CD14-positive monocyte (primary cell): ENCODE measurements at regions not wholly inside any gene's neighbourhood (a gene's known extent, or its start where the extent isn't known, plus 50 kb on each side); places are given as distances from the start of the nearest gene placed in this dataset.

ENCODE experiments used
- DNase-seq, 3 donors: peaks; one replicate each; pipeline ENCODE4 v3.0.0-alpha.2; 2011 to 2022
- H2AFZ ChIP-seq: 2 replicates; pipeline ENCODE4 v1.6.0; 2012; ENCODE audit warnings: mild to moderate bottlenecking, low read depth, low read length, inconsistent platforms; ENCODE audit not compliant: insufficient read depth, poor library complexity, severe bottlenecking
- H3K27ac ChIP-seq, 2 donors: 1 replicate in 1 of 2; 2 replicates in 1 of 2; pipeline ENCODE4 v1.5.1; 2012 to 2013; ENCODE audit warnings: low read length in 2 of 2, control low read depth in 1 of 2, inconsistent platforms in 1 of 2, low read depth in 1 of 2, mild to moderate bottlenecking in 1 of 2
- H3K27me3 ChIP-seq, 2 donors: one replicate each; pipeline versions ENCODE4 v1.6.0 to v1.6.1; 2011 to 2013; ENCODE audit warnings: low read length in 2 of 2; ENCODE audit not compliant: control insufficient read depth in 2 of 2, insufficient read depth in 2 of 2
- H3K36me3 ChIP-seq, 2 donors: replicated peaks in 1 of 2; 1 replicate in 1 of 2; 2 replicates in 1 of 2; pipeline versions ENCODE4 v1.5.1 to v1.6.1; 2012 to 2013; ENCODE audit warnings: low read length in 2 of 2, control low read depth in 1 of 2, inconsistent platforms in 1 of 2, mild to moderate bottlenecking in 1 of 2; ENCODE audit not compliant: insufficient read depth in 2 of 2, control insufficient read depth in 1 of 2
- H3K4me1 ChIP-seq, 2 donors: 1 replicate in 1 of 2; 2 replicates in 1 of 2; pipeline versions ENCODE4 v1.5.1 to v1.6.1; 2012 to 2013; ENCODE audit warnings: low read length in 2 of 2, control low read depth in 1 of 2, inconsistent platforms in 1 of 2, mild to moderate bottlenecking in 1 of 2, moderate library complexity in 1 of 2; ENCODE audit not compliant: insufficient read depth in 2 of 2, control insufficient read depth in 1 of 2
- H3K4me2 ChIP-seq: replicated peaks from 2 replicates; pipeline ENCODE3; 2012; ENCODE audit warnings: low read length, moderate library complexity, mild to moderate bottlenecking; ENCODE audit not compliant: poor library complexity, severe bottlenecking; ENCODE audit errors: extremely low read depth
- H3K4me3 ChIP-seq, 3 experiments: fragments of 200-600 bp in 1 of 3; sonication (generic) in 1 of 3; replicated peaks in 1 of 3; 1 replicate in 2 of 3; 2 replicates in 1 of 3; pipeline ENCODE4 v1.5.1; 2011 to 2013; ENCODE audit warnings: low read length in 3 of 3, mild to moderate bottlenecking in 3 of 3, control low read depth in 2 of 3, low read depth in 2 of 3, inconsistent platforms in 1 of 3, moderate library complexity in 1 of 3
- H3K79me2 ChIP-seq: 2 replicates; pipeline ENCODE4 v1.6.0; 2012; ENCODE audit warnings: mild to moderate bottlenecking, control low read depth, inconsistent platforms, low read length, moderate library complexity; ENCODE audit not compliant: insufficient read depth
- H3K9ac ChIP-seq: 2 replicates; pipeline ENCODE4 v1.6.0; 2017; ENCODE audit warnings: low read length, mild to moderate bottlenecking; ENCODE audit not compliant: insufficient read depth, poor library complexity, severe bottlenecking
- H3K9me3 ChIP-seq, 2 donors: replicated peaks in 1 of 2; 1 replicate in 1 of 2; 2 replicates in 1 of 2; pipeline versions ENCODE4 v1.5.1 to v1.6.1; 2012 to 2013; ENCODE audit warnings: low read length in 2 of 2, control low read depth in 1 of 2; ENCODE audit not compliant: control insufficient read depth in 1 of 2, insufficient read depth in 1 of 2
- H4K20me1 ChIP-seq: 2 replicates; pipeline ENCODE4 v1.6.0; 2012; ENCODE audit warnings: mild to moderate bottlenecking, low read length, control low read depth, moderate library complexity; ENCODE audit not compliant: insufficient read depth
- H3K27ac Mint-ChIP-seq, 7 donors: one replicate each; pipeline ENCODE4 v1.8.0; 2020; ENCODE audit warnings: mild to moderate bottlenecking in 7 of 7, mixed read lengths in 7 of 7, moderate library complexity in 6 of 7, inconsistent platforms in 2 of 7
- H3K27me3 Mint-ChIP-seq, 3 donors: one replicate each; pipeline ENCODE4 v1.8.0; 2021 to 2022; ENCODE audit warnings: low read depth in 3 of 3, mild to moderate bottlenecking in 3 of 3, mixed read lengths in 3 of 3, moderate library complexity in 3 of 3, inconsistent platforms in 1 of 3
- H3K36me3 Mint-ChIP-seq, 2 donors: one replicate each; pipeline ENCODE4 v1.8.0; 2020; ENCODE audit warnings: mixed read lengths in 2 of 2, inconsistent platforms in 1 of 2, mild to moderate bottlenecking in 1 of 2
- H3K4me1 Mint-ChIP-seq: one replicate; pipeline ENCODE4 v1.8.0; 2020; ENCODE audit warnings: mild to moderate bottlenecking, mixed read lengths
- H3K4me3 Mint-ChIP-seq, 2 donors: one replicate each; pipeline ENCODE4 v1.8.0; 2020; ENCODE audit warnings: mild to moderate bottlenecking in 2 of 2, mixed read lengths in 2 of 2, moderate library complexity in 1 of 2
- H3K9me3 Mint-ChIP-seq, 7 donors: one replicate each; pipeline ENCODE4 v1.8.0; 2020 to 2022; ENCODE audit warnings: mixed read lengths in 7 of 7, mild to moderate bottlenecking in 6 of 7, moderate library complexity in 6 of 7, inconsistent platforms in 2 of 7
- WGBS: methylation state at CpG from one replicate; pipeline ENCODE4 v1.1.5; 2013; ENCODE audit warnings: missing lambda C conversion rate; ENCODE audit not compliant: insufficient coverage; 5-methylcytosine and 5-hydroxymethylcytosine counted together
- intact Hi-C, 2 donors: fragments of 100-400 bp; cut with micrococcal nuclease; formaldehyde crosslinking; loops; one replicate each; pipeline versions ENCODE4 v1.15.0 to v1.15.1; 2023
- TF ChIP-seq, protein P1 (sequence below): fragments of 200-600 bp; IDR thresholded peaks from one replicate; pipeline ENCODE4 v1.8.0; 2022; ENCODE audit warnings: antibody characterized with exemption, mild to moderate bottlenecking

DNA sequence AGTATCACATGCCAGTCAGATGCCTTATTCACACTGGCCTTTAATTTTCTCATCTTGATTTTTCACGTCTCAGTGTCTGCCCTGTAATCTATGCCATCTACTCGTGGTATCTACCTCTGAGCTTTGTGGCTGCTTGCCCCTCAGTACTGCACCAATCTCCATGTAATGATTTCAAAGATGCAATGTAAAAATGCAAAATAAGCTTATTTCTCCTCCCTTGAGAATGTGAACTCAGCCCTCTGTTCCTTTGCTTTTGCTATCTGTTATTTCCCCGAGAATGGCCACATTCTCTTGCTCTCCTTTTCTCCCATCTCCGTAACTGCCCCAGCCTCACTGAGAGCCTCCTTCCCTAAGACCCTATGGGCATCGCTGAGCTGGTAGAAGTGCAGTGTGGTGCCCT is 317.5 kb downstream of the SFMBT2 start:
- Histone ChIP-seq H3K36me3 (no peaks in the 10 kb centered on the region), H3K27me3 (no peaks in the 10 kb centered on the region), H3K27ac (no peak overlapping the region), H3K4me2 (no peak overlapping the region), H3K9me3 (peaks cover 0 to 5% of the 10 kb centered on the region in 2 donors), H4K20me1 (no peaks in the 10 kb centered on the region), H3K9ac (no peak overlapping the region), H3K4me3 (no peak overlapping the region), H3K79me2 (no peaks in the 10 kb centered on the region), H2AFZ (no peak overlapping the region), H3K4me1 (no peaks in the 10 kb centered on the region)
- Mint-ChIP-seq H3K4me3 (no peak overlapping the region), H3K4me1 (peaks cover 15% of the 10 kb centered on the region), H3K36me3 (no peaks in the 10 kb centered on the region), H3K27me3 (no peaks in the 10 kb centered on the region), H3K27ac (no peak overlapping the region), H3K9me3 (peaks cover 0 to 10% (median 8%) of the 10 kb centered on the region in 7 donors)
- DNase-seq = no peak
- intact Hi-C loops = no loop called here
- TF ChIP-seq, protein P1, sequence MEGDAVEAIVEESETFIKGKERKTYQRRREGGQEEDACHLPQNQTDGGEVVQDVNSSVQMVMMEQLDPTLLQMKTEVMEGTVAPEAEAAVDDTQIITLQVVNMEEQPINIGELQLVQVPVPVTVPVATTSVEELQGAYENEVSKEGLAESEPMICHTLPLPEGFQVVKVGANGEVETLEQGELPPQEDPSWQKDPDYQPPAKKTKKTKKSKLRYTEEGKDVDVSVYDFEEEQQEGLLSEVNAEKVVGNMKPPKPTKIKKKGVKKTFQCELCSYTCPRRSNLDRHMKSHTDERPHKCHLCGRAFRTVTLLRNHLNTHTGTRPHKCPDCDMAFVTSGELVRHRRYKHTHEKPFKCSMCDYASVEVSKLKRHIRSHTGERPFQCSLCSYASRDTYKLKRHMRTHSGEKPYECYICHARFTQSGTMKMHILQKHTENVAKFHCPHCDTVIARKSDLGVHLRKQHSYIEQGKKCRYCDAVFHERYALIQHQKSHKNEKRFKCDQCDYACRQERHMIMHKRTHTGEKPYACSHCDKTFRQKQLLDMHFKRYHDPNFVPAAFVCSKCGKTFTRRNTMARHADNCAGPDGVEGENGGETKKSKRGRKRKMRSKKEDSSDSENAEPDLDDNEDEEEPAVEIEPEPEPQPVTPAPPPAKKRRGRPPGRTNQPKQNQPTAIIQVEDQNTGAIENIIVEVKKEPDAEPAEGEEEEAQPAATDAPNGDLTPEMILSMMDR = no peak
- 100% methylated on average over 3 of the region's 5 CpGs for WGBS

DNA sequence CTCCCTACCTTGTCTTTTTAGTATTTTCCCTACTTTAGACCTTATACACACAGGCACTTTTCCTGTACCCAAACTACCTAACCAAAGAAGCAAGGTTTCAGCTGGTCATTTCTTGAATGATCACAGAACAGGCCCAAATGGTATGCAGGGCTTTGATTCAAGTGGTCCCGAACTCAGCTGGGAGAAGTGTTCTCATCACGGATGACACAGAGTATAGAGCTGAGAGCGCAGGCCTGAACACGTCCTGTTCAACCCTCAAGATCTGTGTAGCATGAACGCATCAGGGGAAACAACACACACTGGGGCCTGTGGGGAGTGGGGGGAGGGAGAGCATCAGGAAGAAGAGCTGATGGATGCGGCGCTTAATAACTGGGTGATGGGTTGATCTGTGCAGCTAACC is 318.2 kb downstream of the SFMBT2 start:
- Mint-ChIP-seq H3K9me3 (peaks cover 0 to 14% (median 8%) of the 10 kb centered on the region in 7 donors), H3K27me3 (no peaks in the 10 kb centered on the region), H3K36me3 (no peaks in the 10 kb centered on the region), H3K27ac (no peak overlapping the region), H3K4me1 (peaks cover 15% of the 10 kb centered on the region), H3K4me3 (no peak overlapping the region)
- intact Hi-C loops = no loop called here
- WGBS = 96% methylated on average over 4 of the region's 7 CpGs
- Histone ChIP-seq H3K27ac (no peak overlapping the region), H4K20me1 (no peaks in the 10 kb centered on the region), H3K9ac (no peak overlapping the region), H3K79me2 (no peaks in the 10 kb centered on the region), H3K9me3 (peaks cover 0 to 5% of the 10 kb centered on the region in 2 donors), H2AFZ (no peak overlapping the region), H3K4me3 (no peak overlapping the region), H3K36me3 (no peaks in the 10 kb centered on the region), H3K4me1 (no peaks in the 10 kb centered on the region), H3K4me2 (no peak overlapping the region), H3K27me3 (no peaks in the 10 kb centered on the region)
- DNase-seq = no peak
- TF ChIP-seq, protein P1 = no peak
